HG02973 (cell line): ENCODE measurements at regions not wholly inside any gene's neighbourhood (a gene's known extent, or its start where the extent isn't known, plus 50 kb on each side); places are given as distances from the start of the nearest gene placed in this dataset.

Experiments
- ATAC-seq: cut with Tn5 transposase; IDR thresholded peaks from one replicate; pipeline ENCODE4 v1.9.1; 2021; ENCODE audit warnings: moderate library complexity; ENCODE audit not compliant: unreplicated experiment

- peak; percentile 89 for ATAC-seq
Measured at GRCh38 chr11:104609311-104610085, 288.8 kb downstream of the CASP12 start.

- no peak for ATAC-seq
Measured at GRCh38 chr11:104602643-104603042, 295.6 kb downstream of the CASP12 start.

GRCh38 chr11:104594228-104594958 is 303.9 kb downstream of the CASP12 start:
- no peak for ATAC-seq

- ATAC-seq, result no peak
Measured at GRCh38 chr11:104588970-104589369, 309.3 kb downstream of the CASP12 start.

- ATAC-seq, result no peak
Measured at GRCh38 chr11:104588446-104588845, 309.8 kb downstream of the CASP12 start.

GRCh38 chr11:104584823-104585222 is 313.4 kb downstream of the CASP12 start:
- no peak for ATAC-seq

- no peak for ATAC-seq
Measured at GRCh38 chr11:104583857-104584256, 314.4 kb downstream of the CASP12 start.

- ATAC-seq, result no peak
Measured at GRCh38 chr11:104582431-104582830, 315.8 kb downstream of the CASP12 start.

- ATAC-seq, result no peak
Measured at GRCh38 chr11:104581246-104581980, 316.8 kb downstream of the CASP12 start.

GRCh38 chr11:104573441-104573990 is 324.7 kb downstream of the CASP12 start:
- no peak for ATAC-seq

GRCh38 chr11:104572279-104572678 is 326.0 kb downstream of the CASP12 start:
- no peak for ATAC-seq

GRCh38 chr11:104570078-104570701 is 328.1 kb downstream of the CASP12 start:
- no peak for ATAC-seq

- ATAC-seq, result no peak
Measured at GRCh38 chr11:104565583-104565961, 332.7 kb downstream of the CASP12 start.

GRCh38 chr11:104564921-104565582 is 333.2 kb downstream of the CASP12 start:
- no peak for ATAC-seq

GRCh38 chr11:104556606-104557301 is 341.5 kb downstream of the CASP12 start:
- no peak for ATAC-seq

- ATAC-seq, result no peak
Measured at GRCh38 chr11:104549019-104549418, 349.2 kb downstream of the CASP12 start.

GRCh38 chr11:104547996-104548661 is 350.1 kb downstream of the CASP12 start:
- ATAC-seq, result no peak

GRCh38 chr11:104546501-104546900 is 351.8 kb downstream of the CASP12 start:
- ATAC-seq, result no peak

- ATAC-seq, result no peak
Measured at GRCh38 chr11:104541701-104542100, 356.6 kb downstream of the CASP12 start.
